A549 (cell line): ENCODE measurements at regions not wholly inside any gene's neighbourhood (a gene's known extent, or its start where the extent isn't known, plus 50 kb on each side); places are given as distances from the start of the nearest gene placed in this dataset.

Experiments
- ATAC-seq, 2 experiments: fragments of 200-7000 bp in 1 of 2; fragments of >200 bp in 1 of 2; cut with Nextera tagmentation in 1 of 2; cut with Tn5 transposase in 1 of 2; 3 replicates each; pipeline versions ENCODE4 v1.8.0 to v1.9.1; 2018 to 2020; ENCODE audit warnings: mild to moderate bottlenecking in 1 of 2, moderate library complexity in 1 of 2
- CTCF ChIA-PET: fragments of 300-600 bp; sonication (Branson Sonifier 250); formaldehyde crosslinking; extraction: SDS; loops from one replicate; lab custom pipeline; 2021; ENCODE audit warnings: antibody characterized with exemption, inconsistent platforms; lab: Yijun Ruan, JAX
- POLR2A ChIA-PET: fragments of 350-600 bp; formaldehyde crosslinking; extraction: SDS; loops from one replicate; lab custom pipeline; 2021; ENCODE audit warnings: antibody characterized with exemption, inconsistent platforms; lab: Yijun Ruan, JAX
- DNase-seq, 2 experiments: peaks; one replicate each; pipeline versions ENCODE4 v3.0.0 to v3.0.0-alpha.2; 2011 to 2016; ENCODE audit warnings: low read depth in 1 of 2, low spot score in 1 of 2
- FAIRE-seq: peaks from 2 replicates; lab custom pipeline; 2011; peaks lifted over from hg19 to GRCh38; lab: Jason Lieb, UNC
- H3K27ac ChIP-seq, 2 experiments: fragments of >200 bp; sonication (Bioruptor Twin); formaldehyde crosslinking; 3 replicates each; pipeline ENCODE4 v1.5.1; 2016 to 2017
- H3K4me1 ChIP-seq: fragments of >200 bp; sonication (Bioruptor Twin); formaldehyde crosslinking; 3 replicates; pipeline ENCODE4 v1.6.1; 2016
- H3K4me2 ChIP-seq: fragments of >200 bp; sonication (Bioruptor Twin); formaldehyde crosslinking; 3 replicates; pipeline ENCODE4 v1.6.1; 2016
- H3K4me3 ChIP-seq: fragments of >200 bp; sonication (Bioruptor Twin); formaldehyde crosslinking; 3 replicates; pipeline ENCODE4 v1.5.1; 2016
- H3K9me3 ChIP-seq: fragments of >200 bp; sonication (Bioruptor Twin); formaldehyde crosslinking; 3 replicates; pipeline ENCODE4 v1.6.1; 2016
- CHD4 ChIP-seq: fragments of 200-600 bp; sonication (generic); IDR thresholded peaks from 2 replicates; pipeline ENCODE4 v1.6.1; 2016; ENCODE audit warnings: antibody characterized with exemption, mild to moderate bottlenecking, borderline replicate concordance
- EP300 ChIP-seq, 2 experiments: fragments of >200 bp; sonication (Bioruptor Twin); formaldehyde crosslinking; IDR thresholded peaks; 2 replicates in 1 of 2; 3 replicates in 1 of 2; pipeline ENCODE4 v1.6.1; 2016 to 2017
- FOSB ChIP-seq: fragments of 250-450 bp; sonication (Bioruptor Pico); IDR thresholded peaks from 2 replicates; pipeline ENCODE4 v1.5.0; 2020; ENCODE audit warnings: mild to moderate bottlenecking, moderate library complexity
- FOXS1 ChIP-seq: fragments of 250-450 bp; sonication (Bioruptor Pico); IDR thresholded peaks from 2 replicates; pipeline ENCODE4 v1.5.0; 2020; ENCODE audit warnings: mild to moderate bottlenecking, moderate library complexity
- GATA3 ChIP-seq: IDR thresholded peaks from 2 replicates; pipeline ENCODE4 v1.6.1; 2012; ENCODE audit warnings: borderline replicate concordance
- HEYL ChIP-seq: fragments of 250-450 bp; sonication (Bioruptor Pico); IDR thresholded peaks from 2 replicates; pipeline ENCODE4 v1.8.0; 2021; ENCODE audit warnings: mild to moderate bottlenecking, moderate library complexity
- JUN ChIP-seq, 2 experiments: fragments of >200 bp; sonication (Bioruptor Twin); formaldehyde crosslinking; IDR thresholded peaks; 2 replicates in 1 of 2; 3 replicates in 1 of 2; pipeline ENCODE4 v1.6.1; 2016 to 2017
- NFE2L2 ChIP-seq: fragments of 150-350 bp; conservative IDR thresholded peaks from 2 replicates; pipeline ENCODE4 v1.6.1; 2014; ENCODE audit warnings: low read length
- RCOR1 ChIP-seq: fragments of 150-350 bp; IDR thresholded peaks from 2 replicates; pipeline ENCODE4 v1.6.1; 2014; ENCODE audit warnings: antibody characterized with exemption, low read length, low read depth
- RFX5 ChIP-seq: fragments of 450-650 bp; IDR thresholded peaks from 2 replicates; pipeline ENCODE4 v1.7.1; 2014; ENCODE audit warnings: antibody characterized with exemption, mild to moderate bottlenecking, moderate library complexity
- SMC3 ChIP-seq: fragments of >200 bp; sonication (Bioruptor Twin); formaldehyde crosslinking; IDR thresholded peaks from 3 replicates; pipeline ENCODE4 v1.6.1; 2018; ENCODE audit warnings: inconsistent platforms
- ZNF302 ChIP-seq: fragments of 250-450 bp; sonication (Bioruptor Pico); IDR thresholded peaks from 2 replicates; pipeline ENCODE4 v1.9.0; 2021; ENCODE audit warnings: inconsistent platforms, mild to moderate bottlenecking, moderate library complexity
- ZSCAN20 ChIP-seq: fragments of 250-450 bp; sonication (Bioruptor Pico); IDR thresholded peaks from 2 replicates; pipeline ENCODE4 v1.8.0; 2022; ENCODE audit warnings: mild to moderate bottlenecking, moderate library complexity
- WGBS: methylation state at CpG from one replicate; pipeline ENCODE4 v1.1.6; 2017; ENCODE audit errors: missing lambda C conversion rate; 5-methylcytosine and 5-hydroxymethylcytosine counted together
- TF ChIP-seq, protein P1 (sequence below): IDR thresholded peaks from 2 replicates; pipeline ENCODE4 v1.6.1; 2012
- TF ChIP-seq, protein P2 (sequence below): fragments of >200 bp; sonication (Bioruptor Twin); formaldehyde crosslinking; IDR thresholded peaks from 3 replicates; pipeline ENCODE4 v1.6.1; 2016
- TF ChIP-seq, protein P3 (sequence below): fragments of >200 bp; sonication (Bioruptor Twin); formaldehyde crosslinking; IDR thresholded peaks from 3 replicates; pipeline ENCODE4 v1.5.1; 2016
- TF ChIP-seq, protein P4 (sequence below): IDR thresholded peaks from 2 replicates; pipeline ENCODE4 v1.6.1; 2012; ENCODE audit warnings: low read depth, borderline replicate concordance
- TF ChIP-seq, protein P5 (sequence below): fragments of 250-450 bp; sonication (Bioruptor Pico); IDR thresholded peaks from 2 replicates; pipeline ENCODE4 v1.5.0; 2021; ENCODE audit warnings: mild to moderate bottlenecking, moderate library complexity, borderline replicate concordance
- TF ChIP-seq, protein P6 (sequence below): fragments of 150-350 bp; IDR thresholded peaks from 2 replicates; pipeline ENCODE4 v1.6.1; 2014; ENCODE audit warnings: low read depth, mild to moderate bottlenecking, low read length

DNA sequence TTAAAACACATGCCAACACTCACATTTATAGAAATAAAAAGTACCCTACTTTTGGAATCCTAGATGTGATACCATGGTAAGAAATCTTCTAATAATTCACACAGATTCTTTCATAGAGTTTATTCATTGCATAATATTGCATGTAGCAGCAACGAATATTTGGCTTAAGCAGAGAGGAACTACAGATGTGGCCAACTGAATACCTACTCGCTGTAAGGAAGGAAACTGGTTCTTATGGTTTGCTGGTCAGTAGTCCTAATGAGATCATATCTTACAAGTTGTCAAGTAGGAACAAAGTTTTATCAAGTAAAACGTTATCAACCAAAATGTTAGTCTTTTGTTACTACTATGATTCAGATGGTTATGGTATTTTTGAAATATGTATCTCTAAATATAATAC is 996.1 kb downstream of the PDHA2 start:
- WGBS: 12% methylated on average over 3 of the region's 3 CpGs
- CTCF ChIA-PET: no interaction called here
- no peak for FAIRE-seq

DNA sequence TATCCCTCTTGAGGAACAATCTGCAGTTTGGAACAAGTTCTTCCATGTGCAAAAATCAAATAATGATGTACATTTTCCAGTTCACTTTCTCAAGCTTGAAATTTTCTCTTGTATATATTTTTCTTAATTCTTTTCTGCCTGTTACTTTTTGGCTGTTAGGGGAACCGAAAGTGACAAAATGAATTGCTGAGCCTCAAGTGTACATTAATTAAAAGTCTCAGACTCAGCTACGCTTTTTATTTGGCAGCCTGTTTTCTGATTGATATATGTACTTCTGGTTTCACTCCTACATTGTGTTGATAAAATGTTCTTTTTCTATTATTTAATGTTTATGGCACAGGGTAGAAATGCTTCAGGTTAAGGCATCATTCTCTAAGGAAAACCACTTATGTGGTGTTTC is 999.5 kb downstream of the PDHA2 start:
- Histone ChIP-seq H3K4me1 (no peaks in the 10 kb centered on the region), H3K4me3 (no peak overlapping the region), H3K9me3 (no peaks in the 10 kb centered on the region), H3K4me2 (no peak overlapping the region), H3K27ac (no peak overlapping the region)
- FAIRE-seq (no peak), ATAC-seq (no peak), DNase-seq (no peak)
- WGBS: 30% methylated on average over 2 of the region's 2 CpGs
- CTCF ChIA-PET: no interaction called here
- TF ChIP-seq SMC3 (no peak), NFE2L2 (no peak), FOSB (CRISPR knock-in tag) (no peak), RFX5 (no peak), GATA3 (no peak), ZSCAN20 (CRISPR knock-in tag) (no peak), ZNF302 (no peak), HEYL (CRISPR knock-in tag) (no peak), RCOR1 (no peak), EP300 (IDR thresholded peaks at IDR 0.05) (no peak)
- TF ChIP-seq, protein P1, sequence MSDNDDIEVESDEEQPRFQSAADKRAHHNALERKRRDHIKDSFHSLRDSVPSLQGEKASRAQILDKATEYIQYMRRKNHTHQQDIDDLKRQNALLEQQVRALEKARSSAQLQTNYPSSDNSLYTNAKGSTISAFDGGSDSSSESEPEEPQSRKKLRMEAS: no peak
- TF ChIP-seq, protein P2, sequence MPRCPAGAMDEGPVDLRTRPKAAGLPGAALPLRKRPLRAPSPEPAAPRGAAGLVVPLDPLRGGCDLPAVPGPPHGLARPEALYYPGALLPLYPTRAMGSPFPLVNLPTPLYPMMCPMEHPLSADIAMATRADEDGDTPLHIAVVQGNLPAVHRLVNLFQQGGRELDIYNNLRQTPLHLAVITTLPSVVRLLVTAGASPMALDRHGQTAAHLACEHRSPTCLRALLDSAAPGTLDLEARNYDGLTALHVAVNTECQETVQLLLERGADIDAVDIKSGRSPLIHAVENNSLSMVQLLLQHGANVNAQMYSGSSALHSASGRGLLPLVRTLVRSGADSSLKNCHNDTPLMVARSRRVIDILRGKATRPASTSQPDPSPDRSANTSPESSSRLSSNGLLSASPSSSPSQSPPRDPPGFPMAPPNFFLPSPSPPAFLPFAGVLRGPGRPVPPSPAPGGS: no peak
- TF ChIP-seq, protein P3, sequence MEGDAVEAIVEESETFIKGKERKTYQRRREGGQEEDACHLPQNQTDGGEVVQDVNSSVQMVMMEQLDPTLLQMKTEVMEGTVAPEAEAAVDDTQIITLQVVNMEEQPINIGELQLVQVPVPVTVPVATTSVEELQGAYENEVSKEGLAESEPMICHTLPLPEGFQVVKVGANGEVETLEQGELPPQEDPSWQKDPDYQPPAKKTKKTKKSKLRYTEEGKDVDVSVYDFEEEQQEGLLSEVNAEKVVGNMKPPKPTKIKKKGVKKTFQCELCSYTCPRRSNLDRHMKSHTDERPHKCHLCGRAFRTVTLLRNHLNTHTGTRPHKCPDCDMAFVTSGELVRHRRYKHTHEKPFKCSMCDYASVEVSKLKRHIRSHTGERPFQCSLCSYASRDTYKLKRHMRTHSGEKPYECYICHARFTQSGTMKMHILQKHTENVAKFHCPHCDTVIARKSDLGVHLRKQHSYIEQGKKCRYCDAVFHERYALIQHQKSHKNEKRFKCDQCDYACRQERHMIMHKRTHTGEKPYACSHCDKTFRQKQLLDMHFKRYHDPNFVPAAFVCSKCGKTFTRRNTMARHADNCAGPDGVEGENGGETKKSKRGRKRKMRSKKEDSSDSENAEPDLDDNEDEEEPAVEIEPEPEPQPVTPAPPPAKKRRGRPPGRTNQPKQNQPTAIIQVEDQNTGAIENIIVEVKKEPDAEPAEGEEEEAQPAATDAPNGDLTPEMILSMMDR: no peak
- TF ChIP-seq, protein P4, sequence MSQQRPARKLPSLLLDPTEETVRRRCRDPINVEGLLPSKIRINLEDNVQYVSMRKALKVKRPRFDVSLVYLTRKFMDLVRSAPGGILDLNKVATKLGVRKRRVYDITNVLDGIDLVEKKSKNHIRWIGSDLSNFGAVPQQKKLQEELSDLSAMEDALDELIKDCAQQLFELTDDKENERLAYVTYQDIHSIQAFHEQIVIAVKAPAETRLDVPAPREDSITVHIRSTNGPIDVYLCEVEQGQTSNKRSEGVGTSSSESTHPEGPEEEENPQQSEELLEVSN: no peak
- POLR2A ChIA-PET: no interaction called here

More for the DNA sequence above, 996.1 kb downstream of the PDHA2 start:
- no peaks in the 10 kb centered on the region for H3K4me1 ChIP-seq
- H3K4me3 ChIP-seq: no peak overlapping the region
- POLR2A ChIA-PET: no interaction called here
- DNase-seq (no peak), ATAC-seq (no peak)
- H3K4me2 ChIP-seq: no peak overlapping the region
- H3K9me3 ChIP-seq: no peaks in the 10 kb centered on the region
- H3K27ac ChIP-seq: no peak overlapping the region
- TF ChIP-seq, protein P5, sequence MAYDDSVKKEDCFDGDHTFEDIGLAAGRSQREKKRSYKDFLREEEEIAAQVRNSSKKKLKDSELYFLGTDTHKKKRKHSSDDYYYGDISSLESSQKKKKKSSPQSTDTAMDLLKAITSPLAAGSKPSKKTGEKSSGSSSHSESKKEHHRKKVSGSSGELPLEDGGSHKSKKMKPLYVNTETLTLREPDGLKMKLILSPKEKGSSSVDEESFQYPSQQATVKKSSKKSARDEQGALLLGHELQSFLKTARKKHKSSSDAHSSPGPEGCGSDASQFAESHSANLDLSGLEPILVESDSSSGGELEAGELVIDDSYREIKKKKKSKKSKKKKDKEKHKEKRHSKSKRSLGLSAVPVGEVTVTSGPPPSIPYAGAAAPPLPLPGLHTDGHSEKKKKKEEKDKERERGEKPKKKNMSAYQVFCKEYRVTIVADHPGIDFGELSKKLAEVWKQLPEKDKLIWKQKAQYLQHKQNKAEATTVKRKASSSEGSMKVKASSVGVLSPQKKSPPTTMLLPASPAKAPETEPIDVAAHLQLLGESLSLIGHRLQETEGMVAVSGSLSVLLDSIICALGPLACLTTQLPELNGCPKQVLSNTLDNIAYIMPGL (CRISPR knock-in tag): no peak
- no peak for TF ChIP-seq FOXS1 (CRISPR knock-in tag)
- TF ChIP-seq, protein P2: no peak
- TF ChIP-seq, protein P6, sequence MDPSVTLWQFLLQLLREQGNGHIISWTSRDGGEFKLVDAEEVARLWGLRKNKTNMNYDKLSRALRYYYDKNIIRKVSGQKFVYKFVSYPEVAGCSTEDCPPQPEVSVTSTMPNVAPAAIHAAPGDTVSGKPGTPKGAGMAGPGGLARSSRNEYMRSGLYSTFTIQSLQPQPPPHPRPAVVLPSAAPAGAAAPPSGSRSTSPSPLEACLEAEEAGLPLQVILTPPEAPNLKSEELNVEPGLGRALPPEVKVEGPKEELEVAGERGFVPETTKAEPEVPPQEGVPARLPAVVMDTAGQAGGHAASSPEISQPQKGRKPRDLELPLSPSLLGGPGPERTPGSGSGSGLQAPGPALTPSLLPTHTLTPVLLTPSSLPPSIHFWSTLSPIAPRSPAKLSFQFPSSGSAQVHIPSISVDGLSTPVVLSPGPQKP: no peak
- no peak for TF ChIP-seq NFE2L2
- TF ChIP-seq JUN (IDR thresholded peaks at IDR 0.05): no peak
- no peak for TF ChIP-seq CHD4
- no peak for TF ChIP-seq EP300 (IDR thresholded peaks at IDR 0.05)
- TF ChIP-seq, protein P1: no peak
